LoVo (cell line): ENCODE measurements at regions not wholly inside any gene's neighbourhood (a gene's known extent, or its start where the extent isn't known, plus 50 kb on each side); places are given as distances from the start of the nearest gene placed in this dataset.
"Not testable (repeated sequence)": the region's sequence is repeated elsewhere in the genome, so short reads cannot be mapped to it uniquely, and the experiment has no call there.

Source experiments
- DNase-seq: peaks from one replicate; pipeline ENCODE4 v3.0.0-alpha.2; 2016; ENCODE audit warnings: low spot score

DNA sequence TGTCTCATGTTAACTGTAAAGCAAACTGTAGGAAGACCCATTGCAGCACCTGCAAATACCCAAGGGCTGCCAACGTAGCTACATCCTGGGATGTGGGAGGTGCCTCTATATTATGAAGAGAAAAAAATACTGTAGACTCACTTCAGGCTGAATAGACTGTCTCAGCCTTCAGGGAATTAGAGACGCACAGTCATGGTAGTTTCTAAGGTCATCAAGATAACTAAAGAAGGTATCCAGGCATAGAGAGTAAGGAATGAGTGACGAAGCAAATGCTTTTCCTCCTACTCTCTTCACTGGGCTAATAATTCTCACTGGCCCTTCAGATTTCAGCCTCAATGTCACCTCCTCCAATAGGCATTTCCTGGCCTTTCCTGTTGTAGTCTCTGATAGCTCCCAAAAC, 121.6 kb upstream of the ECI2 start:
- DNase-seq, result no peak

DNA sequence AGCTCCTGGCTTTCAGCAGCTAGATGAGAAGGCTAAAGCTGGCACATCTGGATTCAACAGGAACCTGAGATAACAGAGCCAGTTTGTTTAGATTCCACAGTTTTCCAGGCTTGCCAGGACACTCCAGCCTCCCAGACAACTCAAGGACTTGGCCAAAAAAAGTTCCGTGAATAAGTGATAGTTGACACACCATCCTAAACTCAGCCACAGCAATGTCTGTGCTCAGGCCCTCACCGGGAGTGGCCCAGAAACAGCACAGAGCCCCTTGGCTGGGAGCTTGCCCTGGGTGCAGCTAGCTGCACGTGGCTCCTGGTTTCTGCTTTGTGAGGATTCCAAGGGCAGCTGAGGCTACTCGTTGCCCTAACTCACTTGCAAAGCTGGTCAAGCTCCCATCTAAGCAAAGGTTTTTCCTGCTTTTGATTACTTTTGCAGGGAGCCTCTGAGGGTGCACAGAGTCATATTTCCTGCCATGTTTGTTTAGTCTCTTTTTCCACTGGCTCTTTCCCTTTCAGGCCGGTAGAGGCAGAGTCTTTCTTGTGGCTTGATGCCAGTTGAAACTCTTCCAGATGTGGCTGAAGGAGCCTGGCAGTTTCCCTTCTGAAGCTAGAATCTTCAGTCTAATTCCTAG, 118.3 kb upstream of the ECI2 start:
- peak; percentile 32 for DNase-seq

DNA sequence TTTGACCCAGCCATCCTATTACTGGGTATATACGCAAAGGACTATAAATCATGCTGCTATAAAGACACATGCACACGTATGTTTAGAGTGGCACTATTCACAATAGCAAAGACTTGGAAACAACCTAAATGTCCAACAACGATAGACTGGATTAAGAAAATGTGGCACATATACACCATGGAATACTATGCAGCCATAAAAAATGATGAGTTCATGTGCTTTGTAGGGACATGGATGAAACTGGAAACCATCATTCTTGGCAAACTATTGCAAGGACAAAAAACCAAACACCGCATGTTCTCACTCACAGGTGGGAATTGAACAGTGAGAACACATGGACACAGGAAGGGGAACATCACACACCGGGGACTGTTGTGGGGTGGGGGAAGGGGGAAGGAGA, 117.1 kb upstream of the ECI2 start:
- not testable (repeated sequence) for DNase-seq

DNA sequence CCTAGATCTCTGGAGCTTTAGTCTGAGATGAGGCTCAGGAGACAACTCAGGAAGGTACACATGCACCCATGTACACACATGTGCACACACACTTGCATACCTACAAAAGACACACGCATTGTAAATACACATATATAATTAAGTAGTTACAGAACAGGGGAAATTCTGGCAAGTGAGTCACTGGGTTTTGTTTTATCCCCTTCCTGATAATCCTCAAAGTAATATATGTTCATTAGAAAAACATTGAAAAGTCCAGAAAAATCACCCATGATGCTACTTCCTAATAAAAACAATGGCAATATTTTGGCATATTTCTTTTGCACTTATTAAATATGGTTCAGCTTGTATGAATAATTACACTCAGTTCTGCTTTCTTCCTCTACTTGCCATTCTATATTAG, 115.3 kb upstream of the ECI2 start:
- no peak for DNase-seq

DNA sequence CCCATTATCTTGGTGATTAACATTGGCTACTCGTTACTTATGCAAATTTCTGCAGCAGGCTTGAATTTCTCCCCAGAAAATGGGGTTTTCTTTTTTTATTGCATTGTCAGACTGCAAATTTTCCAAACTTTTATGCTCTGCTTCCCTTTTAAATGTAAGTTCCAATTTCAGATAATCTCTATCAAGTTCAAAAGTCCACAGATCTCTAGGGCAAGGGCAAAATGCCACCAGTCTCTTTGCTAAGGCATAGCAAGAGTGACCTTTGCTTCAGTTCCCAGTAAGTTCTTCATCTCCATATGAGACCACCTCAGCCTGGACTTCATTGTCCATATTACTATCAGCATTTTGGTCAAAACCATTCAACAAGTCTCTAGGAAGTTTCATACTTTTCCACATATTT, 108.5 kb upstream of the ECI2 start:
- DNase-seq, result not testable (repeated sequence)

DNA sequence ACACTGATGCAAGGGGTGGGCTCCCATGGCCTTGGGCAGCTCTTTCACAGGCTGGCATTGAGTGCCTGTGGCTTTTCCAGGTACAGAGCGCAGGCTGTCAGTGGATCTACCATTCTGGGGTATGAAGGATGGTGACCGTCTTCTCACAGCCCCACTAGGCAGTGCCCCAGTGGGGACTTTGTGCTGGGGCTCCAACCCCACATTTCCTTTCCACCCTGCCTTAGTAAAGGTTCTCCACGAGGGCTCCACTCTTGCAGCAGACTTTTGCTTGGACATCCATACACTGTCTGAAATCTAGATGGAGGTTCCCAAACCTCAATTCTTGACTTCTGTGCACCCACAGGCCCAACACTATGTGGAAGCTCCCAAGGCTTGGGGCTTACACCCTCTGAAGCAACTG, 107.9 kb upstream of the ECI2 start:
- no peak for DNase-seq

DNA sequence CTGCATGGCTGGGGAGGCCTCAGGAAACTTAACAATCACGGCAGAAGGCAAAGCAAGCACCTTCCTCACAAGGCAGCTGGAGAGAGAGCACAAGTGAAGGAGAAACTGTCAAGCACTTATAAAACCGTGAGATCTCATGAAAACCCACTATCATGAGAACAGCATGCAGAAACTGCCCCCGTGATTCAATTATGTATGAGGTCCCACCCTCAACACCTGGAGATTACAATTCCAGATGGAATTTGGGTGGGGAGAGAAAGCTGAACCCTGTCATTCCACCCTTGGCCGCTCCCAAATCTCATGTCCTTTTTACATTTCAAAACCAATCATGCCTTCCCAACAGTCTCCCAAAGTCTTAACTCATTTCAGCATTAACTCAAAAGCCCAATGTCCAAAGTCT, 107.2 kb upstream of the ECI2 start:
- no peak for DNase-seq

DNA sequence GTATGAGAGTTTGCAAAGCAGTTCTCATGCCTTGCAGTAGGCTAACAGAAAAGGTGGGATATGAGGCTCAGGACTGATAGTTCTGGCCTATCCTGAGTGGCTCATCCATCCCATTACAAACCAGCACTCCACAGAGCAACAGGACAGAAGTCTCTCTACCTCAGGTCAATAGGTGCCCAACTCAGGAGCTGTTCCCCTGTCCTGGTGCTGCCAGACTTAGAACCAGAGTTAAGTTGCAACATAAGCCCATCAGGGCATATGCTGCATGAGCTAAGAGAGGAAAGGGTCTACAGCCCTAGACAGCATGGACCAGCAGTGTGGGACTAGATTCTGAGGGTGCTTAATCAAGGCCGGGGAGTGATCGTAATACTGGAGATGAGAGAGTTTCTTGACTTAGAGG, 104.8 kb upstream of the ECI2 start:
- DNase-seq, result no peak

DNA sequence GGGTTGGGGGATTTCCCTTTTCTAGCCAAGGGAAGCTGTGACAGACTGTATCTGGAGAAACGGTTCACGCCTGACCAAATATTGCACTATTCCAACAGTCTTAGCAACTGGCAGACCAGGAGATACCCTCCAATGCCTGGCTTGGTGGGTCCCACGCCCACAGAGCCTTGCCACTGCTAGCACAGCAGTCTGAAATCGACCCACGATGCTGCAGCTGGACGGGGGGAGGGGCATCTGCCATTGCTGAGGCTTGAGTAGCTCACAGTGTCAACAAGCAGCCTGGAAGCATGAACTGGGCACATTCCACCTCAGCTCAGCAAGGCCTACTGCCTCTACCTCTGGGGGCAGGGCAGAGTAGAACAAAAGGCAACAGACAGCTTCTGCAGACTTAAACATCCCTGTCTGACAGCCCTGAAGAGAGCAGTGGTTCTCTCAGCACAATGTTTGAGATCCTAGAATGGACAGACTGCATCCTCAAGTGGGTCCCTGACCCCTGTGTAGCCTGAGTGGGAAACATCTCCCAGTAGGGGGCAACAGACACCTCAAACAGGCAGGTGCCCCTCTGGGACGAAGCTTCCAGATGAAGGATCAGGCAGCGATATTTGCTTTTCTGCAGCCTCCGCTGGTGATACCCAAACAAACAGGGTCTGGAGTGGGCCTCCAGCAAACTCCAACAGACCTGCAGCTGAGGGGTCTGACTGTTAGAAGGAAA, 89.9 kb upstream of the ECI2 start:
- DNase-seq, result no peak

DNA sequence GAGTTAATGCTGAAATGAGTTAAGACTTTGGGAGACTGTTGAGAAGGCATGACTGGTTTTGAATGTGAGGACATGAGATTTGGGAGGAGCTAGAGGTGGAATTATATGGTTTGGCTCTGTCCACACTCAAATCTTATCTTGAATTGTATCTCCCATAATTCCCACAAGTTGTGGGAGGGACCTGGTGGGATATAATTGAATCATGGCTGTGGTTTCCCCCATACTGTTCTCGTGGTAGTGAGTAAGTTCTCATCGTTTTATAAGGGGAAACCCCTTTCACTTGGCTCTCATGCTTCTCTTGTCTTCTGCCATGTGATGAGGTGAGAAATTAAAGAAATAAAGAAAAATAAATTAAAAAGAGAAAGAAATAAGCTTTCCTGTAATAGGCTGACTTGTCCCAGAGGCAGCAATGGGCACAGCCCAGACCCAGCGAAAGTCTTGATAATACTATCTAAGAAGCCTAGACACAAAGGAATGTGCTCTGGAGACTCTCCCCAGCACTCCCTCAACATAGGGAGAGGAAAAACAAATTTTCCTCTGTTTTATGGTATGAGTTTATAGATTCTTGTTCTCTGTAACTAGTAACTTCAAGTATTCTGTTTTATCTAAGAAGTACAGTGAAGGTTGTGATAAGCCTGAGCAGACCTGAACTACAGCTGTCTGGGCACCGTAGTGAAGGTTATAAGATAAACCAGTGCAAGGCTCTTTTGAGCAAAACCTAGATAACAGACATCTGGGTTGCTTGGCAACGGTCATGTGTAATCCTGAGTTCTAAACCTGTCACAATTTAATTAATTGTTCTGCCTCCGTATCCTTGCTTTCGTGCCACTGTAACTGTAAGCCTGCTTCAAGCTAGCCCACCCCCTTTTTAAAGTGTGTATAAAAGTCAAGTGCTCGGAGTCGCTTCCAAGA, 88.9 kb upstream of the ECI2 start:
- DNase-seq, result no peak

DNA sequence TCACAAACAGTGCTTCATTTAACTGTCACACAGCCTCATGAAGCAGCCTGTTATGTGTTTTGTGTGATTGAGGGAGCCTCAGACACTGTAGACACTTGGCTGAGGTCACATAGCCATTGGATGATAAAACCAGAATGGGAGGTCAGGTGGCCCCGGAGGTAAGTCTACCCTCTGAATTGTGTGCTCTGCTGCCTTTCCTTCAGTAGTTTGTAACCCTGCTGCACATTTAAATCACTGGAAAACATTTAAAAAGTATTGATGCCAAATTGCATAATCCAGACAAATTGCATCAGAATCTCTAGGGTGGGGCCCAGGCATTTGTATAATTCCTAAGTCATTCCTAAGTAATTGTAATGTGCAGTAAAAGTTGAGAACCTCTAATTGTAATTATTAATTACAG, 85.2 kb upstream of the ECI2 start:
- no peak for DNase-seq

DNA sequence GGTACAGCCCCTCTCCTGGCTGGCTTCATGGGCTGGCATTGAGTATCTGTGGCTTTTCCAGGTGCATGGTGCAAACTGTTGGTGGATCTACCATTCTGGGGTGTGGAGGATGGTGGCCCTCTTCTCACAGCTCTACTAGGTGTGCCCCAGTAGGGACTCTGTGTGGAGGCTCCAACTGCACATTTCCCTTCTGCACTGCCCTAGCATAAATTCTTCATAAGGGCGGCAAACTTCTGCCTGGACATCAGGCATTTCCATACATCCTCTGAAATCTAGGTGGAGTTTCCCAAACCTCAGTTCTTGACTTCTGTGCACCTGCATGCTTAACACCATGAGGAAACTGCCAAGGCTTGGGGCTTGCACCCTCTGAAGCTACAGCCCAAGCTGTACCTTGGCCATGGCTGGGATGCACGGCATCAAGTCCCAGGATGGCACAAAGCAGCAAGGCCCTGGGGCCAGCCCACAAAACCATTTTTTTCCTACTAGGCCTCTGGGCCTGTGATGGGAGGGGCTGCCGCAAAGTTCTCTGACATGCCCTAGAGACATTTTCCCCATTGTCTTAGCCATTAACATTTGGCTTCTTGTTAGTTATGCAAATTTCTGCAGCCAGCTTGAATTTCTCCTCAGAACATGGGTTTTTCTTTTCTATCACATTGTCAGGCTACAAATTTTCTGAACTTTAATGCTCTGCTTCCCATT, 83.4 kb upstream of the ECI2 start:
- DNase-seq, result not testable (repeated sequence)

DNA sequence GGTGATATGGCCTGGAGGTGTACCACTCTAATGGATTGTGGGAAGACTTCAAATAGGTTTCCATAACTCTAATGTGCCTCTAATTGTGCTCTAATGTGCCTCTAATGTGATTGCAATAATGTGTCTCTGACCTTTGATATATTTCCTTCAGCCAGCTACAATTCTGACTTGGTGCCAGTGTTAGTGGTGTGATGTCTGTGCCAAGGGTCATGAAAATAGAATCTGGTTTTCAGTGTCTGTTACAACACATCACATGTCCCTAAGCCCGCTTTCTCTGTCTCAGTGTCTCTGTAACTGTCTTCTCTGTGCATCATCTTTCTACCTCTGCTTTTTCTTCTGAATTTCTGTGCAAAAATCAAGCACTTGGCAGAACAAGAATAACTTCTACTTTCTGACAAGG, 77.2 kb upstream of the ECI2 start:
- DNase-seq, result no peak

DNA sequence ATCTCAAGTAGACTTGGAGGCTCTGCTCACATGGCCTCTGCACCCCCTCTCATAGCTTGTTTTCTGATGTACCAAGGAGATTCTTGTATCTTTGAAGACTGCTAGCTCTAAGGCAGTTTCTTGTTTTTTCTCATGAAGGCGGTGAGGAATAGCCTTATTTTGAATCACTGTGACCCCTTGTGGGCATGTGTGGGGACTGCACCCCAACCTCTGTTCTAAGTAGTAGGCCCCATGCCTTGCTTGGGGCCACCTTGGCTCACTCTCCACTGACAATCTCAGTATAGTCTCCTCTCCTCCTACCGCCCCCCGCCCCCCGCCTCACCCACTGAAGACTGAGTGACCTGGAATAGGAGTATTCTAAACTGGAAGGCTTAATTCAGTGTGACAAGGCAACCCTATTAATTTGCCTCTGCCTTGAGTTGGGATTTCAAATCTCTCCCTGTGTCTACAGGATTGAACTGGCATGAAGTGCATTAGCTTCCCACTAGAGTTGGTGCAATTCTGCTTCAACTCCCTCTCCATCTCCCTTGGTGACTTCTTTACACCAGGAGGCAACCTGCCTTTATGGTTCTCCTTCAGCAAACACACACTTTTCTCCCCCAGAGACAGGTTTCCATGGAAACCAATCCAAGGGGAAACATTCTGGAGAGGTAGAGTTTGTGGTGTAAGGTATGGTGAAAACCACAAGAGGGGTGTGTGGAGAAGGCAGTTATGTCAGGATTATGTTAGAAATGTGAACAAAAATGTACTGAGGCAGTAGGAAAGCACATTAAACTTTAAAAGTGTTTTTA, 75.4 kb upstream of the ECI2 start:
- peak; percentile 27 for DNase-seq

DNA sequence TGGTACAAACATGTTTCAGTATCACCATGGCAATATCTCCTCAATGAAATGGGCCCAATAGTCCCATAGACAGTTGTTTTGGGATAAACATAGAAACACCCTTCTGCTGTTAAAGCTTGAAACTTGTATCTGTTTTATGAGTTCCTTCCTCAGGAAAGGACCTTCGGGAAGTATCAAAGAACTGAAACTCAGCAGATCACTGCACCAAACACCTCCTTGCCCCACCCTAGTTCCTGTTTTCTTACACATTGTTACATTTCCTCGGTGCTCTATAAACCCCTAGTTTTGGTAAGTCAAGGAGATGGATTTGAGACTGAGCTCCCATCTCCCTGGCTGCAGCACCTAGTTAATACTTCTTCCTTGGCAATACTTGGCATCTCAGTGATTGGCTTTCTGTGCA, 73.8 kb upstream of the ECI2 start:
- no peak for DNase-seq

DNA sequence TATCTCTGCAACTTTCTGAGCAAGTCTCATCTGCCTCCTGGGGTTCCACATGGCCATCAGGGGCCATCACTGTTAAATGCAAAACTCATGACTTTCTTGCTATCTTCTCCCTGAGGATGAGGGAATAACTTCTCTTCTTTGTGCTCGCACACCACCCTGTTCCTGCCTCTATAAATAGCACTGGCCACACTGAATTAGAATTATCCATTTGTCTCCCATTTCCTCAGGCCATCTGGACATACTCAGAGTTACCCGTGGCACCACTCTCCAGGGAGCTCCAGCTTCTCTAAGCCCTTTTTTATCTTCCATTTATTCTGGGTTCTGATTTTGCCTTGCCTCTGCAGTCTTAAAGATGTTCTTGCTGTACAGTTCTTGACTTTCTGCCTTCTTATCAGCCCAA, 72.8 kb upstream of the ECI2 start:
- no peak for DNase-seq

DNA sequence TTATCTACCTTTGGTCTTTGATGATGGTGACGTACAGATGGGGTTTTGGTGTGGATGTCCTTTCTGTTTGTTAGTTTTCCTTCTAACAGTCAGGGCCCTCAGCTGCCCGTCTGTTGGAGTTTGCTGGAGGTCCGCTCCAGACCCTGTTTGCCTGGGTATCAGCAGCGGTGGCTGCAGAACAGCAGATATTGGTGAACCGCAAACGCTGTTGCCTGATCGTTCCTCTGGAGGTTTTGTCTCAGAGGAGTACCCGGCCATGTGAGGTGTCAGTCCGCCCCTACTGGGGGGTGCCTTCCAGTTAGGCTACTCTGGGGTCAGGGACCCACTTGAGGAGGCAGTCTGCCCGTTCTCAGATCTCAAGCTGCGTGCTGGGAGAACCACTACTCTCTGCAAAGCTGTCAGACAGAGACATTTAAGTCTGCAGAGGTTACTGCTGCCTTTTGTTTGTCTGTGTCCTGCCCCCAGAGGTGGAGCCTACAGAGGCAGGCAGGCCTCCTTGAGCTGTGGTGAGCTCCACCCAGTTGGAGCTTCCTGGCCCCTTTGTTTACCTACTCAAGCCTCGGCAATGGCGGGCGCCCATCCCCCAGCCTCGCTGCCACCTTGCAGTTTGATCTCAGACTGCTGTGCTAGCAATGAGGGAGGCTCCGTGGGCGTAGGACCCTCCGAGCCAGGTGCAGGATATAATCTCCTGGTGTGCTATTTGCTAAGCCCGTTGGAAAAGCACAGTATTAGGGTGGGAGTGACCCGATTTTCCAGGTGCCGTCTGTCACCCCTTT, 68.5 kb upstream of the ECI2 start:
- not testable (repeated sequence) for DNase-seq

DNA sequence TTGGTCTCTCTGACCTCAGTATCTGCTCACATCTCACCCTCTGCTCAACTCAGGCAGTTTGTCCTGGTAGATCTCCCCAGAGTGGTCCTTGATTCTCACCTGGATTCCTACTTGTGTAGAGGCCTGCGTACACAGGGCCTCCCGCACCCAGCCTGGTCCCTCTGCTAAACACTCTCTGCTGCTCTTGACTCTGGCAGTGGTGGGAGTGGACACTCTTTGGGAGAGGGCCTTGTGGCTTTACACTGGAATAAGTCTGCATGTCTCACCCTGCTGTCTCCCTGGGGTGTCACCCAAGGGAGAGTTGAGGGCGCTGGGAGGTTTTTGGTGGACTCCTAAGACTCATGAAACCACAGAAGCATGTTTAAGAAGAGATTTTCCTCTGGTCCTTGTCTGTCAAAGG, 57.3 kb upstream of the ECI2 start:
- DNase-seq, result no peak

DNA sequence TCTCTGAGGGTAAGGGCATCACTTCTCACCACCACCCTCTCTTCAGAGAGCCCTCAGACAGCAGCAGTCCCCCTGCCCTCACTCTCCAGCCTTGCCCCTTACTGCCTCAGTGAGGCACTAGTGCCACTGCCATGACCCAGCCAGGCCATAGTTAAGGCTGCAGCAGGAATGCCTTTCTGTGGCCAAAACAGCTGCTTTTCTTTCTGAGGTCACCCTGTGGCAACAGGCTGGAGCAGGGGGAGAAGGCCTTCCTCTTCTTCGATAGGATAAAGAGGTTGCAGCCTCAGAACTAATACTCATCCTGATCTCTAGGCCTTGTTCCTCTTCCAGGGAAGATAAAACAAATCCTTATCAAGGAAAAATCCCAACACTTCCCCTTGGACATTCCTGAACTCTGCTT, 56.8 kb upstream of the ECI2 start:
- DNase-seq, result no peak

DNA sequence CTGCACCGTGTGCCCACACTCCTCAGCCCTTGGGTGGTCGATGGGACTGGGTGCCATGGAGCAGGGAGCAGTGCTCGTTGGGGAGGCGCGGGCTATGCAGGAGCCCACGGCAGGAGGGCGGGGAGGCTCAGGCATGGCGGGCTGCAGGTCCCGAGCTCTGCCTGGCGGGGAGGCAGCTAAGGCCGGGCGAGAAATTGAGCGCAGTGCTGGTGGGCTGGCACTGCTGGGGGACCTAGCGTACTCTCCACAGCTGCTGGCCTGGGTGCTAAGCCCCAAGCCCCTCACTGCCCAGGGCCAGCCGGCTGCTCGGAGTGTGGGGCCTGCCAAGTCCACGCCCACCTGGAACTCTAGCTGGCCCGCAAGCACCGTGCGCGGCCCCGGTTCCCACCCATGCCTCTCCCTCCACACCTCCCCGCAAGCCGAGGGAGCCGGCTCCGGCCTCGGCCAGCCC, 55.9 kb upstream of the ECI2 start:
- DNase-seq, result no peak

DNA sequence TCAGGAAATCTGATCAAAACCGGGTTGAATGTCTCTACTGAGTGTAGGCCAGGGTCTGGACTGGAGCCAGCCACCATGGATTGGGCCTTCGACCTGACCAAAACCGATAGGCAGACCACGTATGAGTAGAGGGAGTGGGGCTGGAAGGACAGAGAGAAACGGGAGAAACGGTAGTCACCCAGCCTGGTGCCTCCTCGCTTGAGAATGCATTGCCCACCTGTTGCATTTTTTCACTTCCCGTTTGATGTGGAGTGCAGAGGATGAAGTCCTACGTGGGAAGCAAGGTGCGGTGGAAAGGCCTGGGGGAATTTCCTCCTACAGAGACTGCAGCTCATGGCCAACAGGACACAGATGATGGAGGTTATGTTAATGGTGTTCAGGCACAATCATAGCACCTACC, 53.9 kb upstream of the ECI2 start:
- DNase-seq, result no peak
